Loucy (cell line): ENCODE measurements at regions not wholly inside any gene's neighbourhood (a gene's known extent, or its start where the extent isn't known, plus 50 kb on each side); places are given as distances from the start of the nearest gene placed in this dataset.

ENCODE experiments used
- H2AFZ ChIP-seq: fragments of 200-600 bp; sonication (generic); 2 replicates; pipeline ENCODE4 v1.6.0; 2016; ENCODE audit warnings: antibody characterized with exemption, mild to moderate bottlenecking, low read length, moderate library complexity
- H3F3A ChIP-seq: fragments of 200-600 bp; 2 replicates; pipeline ENCODE4 v1.6.0; 2016; ENCODE audit warnings: antibody characterized with exemption, low read depth, mild to moderate bottlenecking
- H3K27me3 ChIP-seq: fragments of 200-600 bp; sonication (generic); 2 replicates; pipeline ENCODE4 v1.6.1; 2014; ENCODE audit warnings: low read length, mild to moderate bottlenecking; ENCODE audit not compliant: insufficient read depth, poor library complexity, severe bottlenecking
- H3K36me3 ChIP-seq: fragments of 200-600 bp; sonication (generic); 2 replicates; pipeline ENCODE4 v1.6.1; 2016; ENCODE audit warnings: low read length; ENCODE audit not compliant: insufficient read depth
- H3K4me1 ChIP-seq: fragments of 200-600 bp; sonication (generic); 2 replicates; pipeline ENCODE4 v1.5.1; 2014; ENCODE audit warnings: low read length, mild to moderate bottlenecking; ENCODE audit not compliant: insufficient read depth, poor library complexity, severe bottlenecking
- H3K4me2 ChIP-seq: fragments of 200-600 bp; sonication (generic); 2 replicates; pipeline ENCODE4 v1.6.0; 2014; ENCODE audit warnings: antibody characterized with exemption, low read length, low read depth, mild to moderate bottlenecking; ENCODE audit not compliant: poor library complexity, severe bottlenecking
- H3K4me3 ChIP-seq: fragments of 200-600 bp; sonication (generic); 2 replicates; pipeline ENCODE4 v1.5.1; 2014; ENCODE audit warnings: low read length, mild to moderate bottlenecking, mixed read lengths; ENCODE audit not compliant: poor library complexity, severe bottlenecking
- H3K79me2 ChIP-seq: fragments of 200-600 bp; sonication (generic); 2 replicates; pipeline ENCODE4 v1.6.1; 2014; ENCODE audit warnings: low read length; ENCODE audit not compliant: insufficient read depth
- H3K9ac ChIP-seq: fragments of 200-600 bp; sonication (generic); 2 replicates; pipeline ENCODE4 v1.6.0; 2014; ENCODE audit warnings: mild to moderate bottlenecking, low read depth, low read length, moderate library complexity; ENCODE audit not compliant: poor library complexity, severe bottlenecking
- H3K9me2 ChIP-seq: fragments of 200-600 bp; sonication (generic); replicated peaks from 2 replicates; pipeline ENCODE4 v1.6.1; 2016; ENCODE audit warnings: low read depth, low read length, mixed read lengths
- H3K9me3 ChIP-seq: fragments of 200-600 bp; sonication (generic); 2 replicates; pipeline ENCODE4 v1.6.1; 2014; ENCODE audit warnings: mild to moderate bottlenecking, antibody characterized with exemption, low read length, low read depth; ENCODE audit not compliant: insufficient read depth
- H4K20me1 ChIP-seq: fragments of 200-600 bp; sonication (generic); 2 replicates; pipeline ENCODE4 v1.6.0; 2014; ENCODE audit warnings: antibody characterized with exemption, low read length, mild to moderate bottlenecking; ENCODE audit not compliant: insufficient read depth, poor library complexity, severe bottlenecking
- EZH2phosphoT487 ChIP-seq: fragments of 200-600 bp; IDR thresholded peaks from 2 replicates; pipeline ENCODE4 v1.6.1; 2018; ENCODE audit warnings: antibody characterized with exemption, mild to moderate bottlenecking, moderate library complexity, borderline replicate concordance
- TF ChIP-seq, protein P1 (sequence below): fragments of 200-600 bp; sonication (generic); conservative IDR thresholded peaks from 2 replicates; pipeline ENCODE4 v1.5.1; 2014; ENCODE audit warnings: mild to moderate bottlenecking, antibody characterized with exemption, low read length

DNA sequence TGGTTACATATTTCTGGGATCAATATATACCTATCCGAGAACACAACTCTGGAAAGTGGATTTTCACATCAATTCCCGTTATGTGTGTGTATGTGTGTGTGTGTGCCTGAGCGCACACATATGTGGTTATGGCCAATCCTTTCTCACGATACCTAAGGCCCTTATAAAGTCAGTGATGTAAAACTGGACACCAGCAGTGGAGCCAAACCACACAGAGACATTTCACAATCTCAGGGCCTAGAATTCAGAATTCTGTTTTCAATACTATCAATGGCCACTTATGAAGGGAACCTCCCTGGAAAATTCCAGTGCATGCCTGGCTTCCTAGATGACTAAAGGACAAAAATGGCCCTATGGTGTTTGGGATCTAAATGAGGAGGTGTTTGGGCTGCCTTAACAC is 187.3 kb upstream of the UBL3 start:
- H3K4me1 ChIP-seq: peaks cover 22% of the 10 kb centered on the region
- H3K9me3 ChIP-seq: no peaks in the 10 kb centered on the region
- H3K4me2 ChIP-seq: no peak overlapping the region
- no peak overlapping the region for H3K4me3 ChIP-seq
- H3K27me3 ChIP-seq: no peaks in the 10 kb centered on the region
- H3K36me3 ChIP-seq: no peaks in the 10 kb centered on the region
- H3K9ac ChIP-seq: no peak overlapping the region
- TF ChIP-seq EZH2phosphoT487: no peak
- TF ChIP-seq, protein P1, sequence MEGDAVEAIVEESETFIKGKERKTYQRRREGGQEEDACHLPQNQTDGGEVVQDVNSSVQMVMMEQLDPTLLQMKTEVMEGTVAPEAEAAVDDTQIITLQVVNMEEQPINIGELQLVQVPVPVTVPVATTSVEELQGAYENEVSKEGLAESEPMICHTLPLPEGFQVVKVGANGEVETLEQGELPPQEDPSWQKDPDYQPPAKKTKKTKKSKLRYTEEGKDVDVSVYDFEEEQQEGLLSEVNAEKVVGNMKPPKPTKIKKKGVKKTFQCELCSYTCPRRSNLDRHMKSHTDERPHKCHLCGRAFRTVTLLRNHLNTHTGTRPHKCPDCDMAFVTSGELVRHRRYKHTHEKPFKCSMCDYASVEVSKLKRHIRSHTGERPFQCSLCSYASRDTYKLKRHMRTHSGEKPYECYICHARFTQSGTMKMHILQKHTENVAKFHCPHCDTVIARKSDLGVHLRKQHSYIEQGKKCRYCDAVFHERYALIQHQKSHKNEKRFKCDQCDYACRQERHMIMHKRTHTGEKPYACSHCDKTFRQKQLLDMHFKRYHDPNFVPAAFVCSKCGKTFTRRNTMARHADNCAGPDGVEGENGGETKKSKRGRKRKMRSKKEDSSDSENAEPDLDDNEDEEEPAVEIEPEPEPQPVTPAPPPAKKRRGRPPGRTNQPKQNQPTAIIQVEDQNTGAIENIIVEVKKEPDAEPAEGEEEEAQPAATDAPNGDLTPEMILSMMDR: no peak
- no peak overlapping the region for H2AFZ ChIP-seq
- H4K20me1 ChIP-seq: no peaks in the 10 kb centered on the region
- H3F3A ChIP-seq: no peaks in the 10 kb centered on the region
- no peaks in the 10 kb centered on the region for H3K9me2 ChIP-seq
- H3K79me2 ChIP-seq: no peaks in the 10 kb centered on the region

DNA sequence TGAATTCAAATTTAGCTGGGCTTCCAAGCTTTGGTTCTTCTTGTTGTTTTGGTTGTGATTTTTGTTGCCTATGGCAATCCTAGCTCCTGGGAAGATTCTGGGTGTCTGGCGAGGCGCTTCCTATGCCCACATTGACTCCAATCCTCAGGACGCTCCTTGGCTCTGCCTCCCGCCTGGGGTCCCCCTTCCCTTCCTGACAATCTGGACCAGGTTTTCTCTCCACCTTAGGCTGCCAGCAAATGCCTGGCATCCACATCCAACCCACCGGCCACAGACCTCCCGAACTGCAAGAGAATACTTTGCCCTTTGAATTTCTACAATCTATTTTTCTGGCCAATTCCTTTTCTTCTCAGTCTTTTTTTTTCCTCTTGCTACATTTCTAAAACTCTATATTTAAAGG is 186.9 kb upstream of the UBL3 start:
- Histone ChIP-seq H3K4me2 (no peak overlapping the region), H3K27me3 (no peaks in the 10 kb centered on the region), H3K4me3 (no peak overlapping the region), H3K9me3 (no peaks in the 10 kb centered on the region), H3K79me2 (no peaks in the 10 kb centered on the region), H3K9ac (no peak overlapping the region), H4K20me1 (no peaks in the 10 kb centered on the region), H3F3A (no peaks in the 10 kb centered on the region), H3K36me3 (no peaks in the 10 kb centered on the region), H3K9me2 (no peaks in the 10 kb centered on the region), H2AFZ (no peak overlapping the region), H3K4me1 (peaks cover 18% of the 10 kb centered on the region)
- TF ChIP-seq, protein P1: no peak
- no peak for TF ChIP-seq EZH2phosphoT487

DNA sequence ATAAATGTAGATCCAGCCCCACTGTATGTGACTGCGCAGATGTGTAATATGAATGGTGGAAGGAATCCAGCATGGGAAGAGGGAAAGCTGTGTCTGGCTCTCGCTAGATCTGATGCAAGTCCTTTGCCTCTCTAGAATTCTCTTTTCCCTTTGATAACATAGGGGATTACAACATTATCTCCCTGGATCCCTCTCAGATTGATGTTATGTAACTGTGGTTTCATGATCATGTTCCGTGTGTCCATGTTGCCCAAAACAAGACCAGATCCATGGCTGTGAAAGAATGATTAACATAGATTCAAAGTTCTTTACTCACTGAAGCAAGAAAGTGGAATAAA is 184.0 kb upstream of the UBL3 start:
- no peaks in the 10 kb centered on the region for H3K27me3 ChIP-seq

More for the DNA sequence above, 184.0 kb upstream of the UBL3 start:
- Histone ChIP-seq H3K4me2 (peak overlapping the region; percentile 38), H3K79me2 (no peaks in the 10 kb centered on the region), H3K9me2 (no peaks in the 10 kb centered on the region), H3K9ac (no peak overlapping the region), H3F3A (no peaks in the 10 kb centered on the region), H4K20me1 (no peaks in the 10 kb centered on the region), H3K4me3 (no peak overlapping the region), H3K4me1 (peaks cover 18% of the 10 kb centered on the region), H3K36me3 (no peaks in the 10 kb centered on the region), H2AFZ (no peak overlapping the region), H3K9me3 (no peaks in the 10 kb centered on the region)
- TF ChIP-seq EZH2phosphoT487: no peak
- TF ChIP-seq, protein P1: no peak
